GM13977 (cell line): ENCODE measurements at regions not wholly inside any gene's neighbourhood (a gene's known extent, or its start where the extent isn't known, plus 50 kb on each side); places are given as distances from the start of the nearest gene placed in this dataset.
A peak's percentile ranks its signal among the peaks of the same experiment; 100 is the strongest.

Experiments
- DNase-seq: peaks from one replicate; pipeline ENCODE4 v3.0.0; 2012; ENCODE audit warnings: low spot score
- CTCF ChIP-seq: IDR thresholded peaks from 2 replicates; pipeline ENCODE4 v1.5.1; 2012; ENCODE audit warnings: mild to moderate bottlenecking, control low read depth; ENCODE audit not compliant: insufficient read depth; ENCODE audit errors: extremely low read depth, missing control alignments
- in situ Hi-C: fragments of 300-500 bp; cut with MboI; formaldehyde crosslinking; loops from one replicate; pipeline ENCODE4 v1.12.0; 2022; ENCODE audit warnings: low sequenced_read_pairs, low pct_unique_long_range_greater_than_20kb, mixed read lengths, inconsistent platforms; ENCODE audit not compliant: unreplicated experiment

GRCh38 chr3:34275811-34276210 is 477.4 kb downstream of the PDCD6IP start:
- DNase-seq = no peak
- in situ Hi-C loops = no loop called here
- no peak for TF ChIP-seq CTCF

- TF ChIP-seq CTCF = no peak
- DNase-seq = no peak
- in situ Hi-C loops = no loop called here
Observed at GRCh38 chr3:34276342-34276741, 477.9 kb downstream of the PDCD6IP start.

GRCh38 chr3:34277110-34277509 is 478.7 kb downstream of the PDCD6IP start:
- TF ChIP-seq CTCF = peak; percentile 8
- in situ Hi-C loops = no loop called here
- no peak for DNase-seq

- DNase-seq = no peak
- TF ChIP-seq CTCF = no peak
- in situ Hi-C loops = no loop called here
Observed at GRCh38 chr3:34279901-34280300, 481.5 kb downstream of the PDCD6IP start.

GRCh38 chr3:34283751-34284150 is 485.3 kb downstream of the PDCD6IP start:
- no peak for TF ChIP-seq CTCF
- in situ Hi-C loops = no loop called here
- DNase-seq = no peak

GRCh38 chr3:34284959-34285826 is 486.8 kb downstream of the PDCD6IP start:
- no peak for DNase-seq
- no peak for TF ChIP-seq CTCF
- in situ Hi-C loops = no loop called here

GRCh38 chr3:34285827-34286188 is 487.4 kb downstream of the PDCD6IP start:
- no peak for TF ChIP-seq CTCF
- DNase-seq = no peak
- in situ Hi-C loops = no loop called here
